ENCODE measurements at regions not wholly inside any gene's neighbourhood (a gene's known extent, or its start where the extent isn't known, plus 50 kb on each side); places are given as distances from the start of the nearest gene placed in this dataset.
"Not testable (repeated sequence)": the region's sequence is repeated elsewhere in the genome, so short reads cannot be mapped to it uniquely, and the experiment has no call there.

DNA sequence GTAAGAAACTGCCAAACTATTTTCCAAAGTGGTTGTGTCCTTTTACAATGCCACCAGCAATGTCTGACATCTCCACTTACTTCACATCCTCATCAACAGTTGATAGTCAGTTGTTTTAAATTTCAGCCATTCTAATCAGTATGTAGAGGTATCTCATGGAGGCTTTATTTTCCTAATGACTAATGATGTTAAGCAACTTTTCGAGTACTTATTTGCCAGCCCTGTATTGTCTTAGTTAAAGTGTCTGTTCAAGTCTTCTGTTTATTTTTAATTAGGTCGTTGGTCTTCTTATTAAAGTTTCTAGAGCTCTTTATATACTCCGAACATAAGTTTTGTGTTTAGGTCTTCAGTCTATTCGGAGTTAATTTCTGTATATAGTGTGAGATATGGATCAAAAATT lies 54.9 kb upstream of the NBPF12 start:
- DNase-seq; in situ Hi-C loops (cut with HindIII; ENCODE audit: low pct_ligation_motif_present, low pct_unique_long_range_greater_than_20kb, low sequenced_read_pairs): not testable (repeated sequence)

DNA sequence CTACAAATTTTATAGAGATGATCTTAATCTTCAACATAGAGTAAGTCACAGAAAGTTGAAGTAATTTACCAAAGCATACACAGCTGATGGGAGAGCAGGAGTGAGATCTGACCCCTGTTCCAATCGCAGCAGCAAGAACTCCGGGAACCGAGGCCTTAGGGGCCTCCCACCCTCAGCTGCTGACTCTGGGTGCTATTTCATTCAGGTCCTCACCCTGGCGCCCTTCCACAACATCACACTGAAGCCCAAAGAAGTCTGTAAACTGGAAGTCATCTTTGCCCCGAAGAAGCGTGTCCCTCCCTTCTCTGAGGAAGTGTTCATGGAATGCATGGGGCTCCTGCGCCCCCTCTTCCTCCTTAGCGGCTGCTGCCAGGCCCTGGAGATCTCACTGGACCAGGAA lies 57.0 kb upstream of the NBPF12 start:
- DNase-seq; in situ Hi-C loops (cut with HindIII; ENCODE audit: low pct_ligation_motif_present, low pct_unique_long_range_greater_than_20kb, low sequenced_read_pairs): not testable (repeated sequence)

DNA sequence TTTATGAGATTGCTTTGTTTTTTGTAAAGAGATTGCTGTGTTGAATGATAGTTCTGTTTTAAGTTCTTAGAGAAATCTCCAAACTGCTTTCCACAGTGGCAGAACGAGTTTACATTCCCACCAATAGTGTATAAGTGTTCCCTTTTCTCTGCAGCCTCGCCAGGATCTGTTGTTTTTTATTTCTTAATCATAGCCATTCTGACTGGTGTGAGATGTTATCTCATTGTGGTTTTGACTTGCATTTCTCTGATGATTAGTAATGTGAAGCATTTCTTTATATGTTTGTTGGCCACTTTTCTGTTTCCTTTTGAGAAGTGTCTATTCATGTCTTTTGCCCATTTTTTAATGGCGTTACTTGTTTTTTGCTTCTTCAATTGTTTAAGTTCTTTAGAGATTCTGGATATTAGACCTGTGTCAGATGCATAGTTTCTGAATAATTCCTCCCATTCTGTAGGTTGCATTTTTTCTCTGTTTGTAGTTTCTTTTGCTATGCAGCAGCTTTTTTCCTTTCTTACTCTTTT lies 74.3 kb upstream of the NBPF12 start:
- in situ Hi-C loops (cut with HindIII; ENCODE audit: low pct_ligation_motif_present, low pct_unique_long_range_greater_than_20kb, low sequenced_read_pairs); DNase-seq: not testable (repeated sequence)

DNA sequence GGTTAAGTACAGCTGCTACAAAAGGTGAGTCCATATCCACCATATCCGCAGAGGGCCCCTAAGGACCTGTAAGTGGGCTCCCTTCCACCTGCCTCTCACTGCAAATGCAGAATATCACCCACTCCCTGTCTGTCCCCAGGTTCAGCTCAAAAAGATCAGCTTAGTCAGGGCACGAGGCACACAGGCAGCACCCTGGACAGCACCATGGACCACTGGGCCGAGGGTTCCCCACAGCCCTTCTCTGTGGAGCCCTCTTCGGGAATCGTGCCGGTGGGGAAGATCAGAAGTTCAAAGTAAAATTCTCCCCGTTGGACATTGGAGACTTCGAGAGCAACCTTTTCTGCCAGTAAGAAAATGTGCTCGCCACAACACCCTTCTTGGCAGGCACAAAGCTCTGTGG lies 85.0 kb upstream of the NBPF12 start:
- in situ Hi-C loops (cut with HindIII; ENCODE audit: low pct_ligation_motif_present, low pct_unique_long_range_greater_than_20kb, low sequenced_read_pairs); DNase-seq: not testable (repeated sequence)

DNA sequence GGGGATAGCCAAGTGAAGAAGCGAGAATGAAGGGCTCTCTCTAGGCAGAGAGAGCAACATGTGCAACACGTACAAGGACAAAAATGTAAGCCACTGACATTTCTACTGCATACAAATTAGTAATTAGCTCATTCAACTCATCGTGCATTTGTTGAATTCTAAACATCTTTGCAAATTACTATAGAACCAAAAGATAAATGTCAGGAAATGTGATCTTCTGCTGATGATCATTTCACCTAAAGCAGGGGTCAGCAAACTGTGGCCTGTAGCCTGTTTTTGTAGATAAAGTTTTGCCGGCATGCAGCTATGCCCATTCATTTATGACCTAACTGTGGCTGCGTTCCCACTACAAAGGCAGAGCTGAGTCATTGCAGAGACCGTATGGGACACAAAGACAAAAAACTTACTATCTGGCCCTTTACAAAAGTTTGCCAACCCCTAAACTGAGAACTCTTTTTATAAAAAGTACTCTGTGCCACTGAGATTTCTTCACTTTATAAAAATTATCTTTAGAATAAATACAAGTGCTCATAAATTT lies 87.7 kb upstream of the NBPF12 start:
- DNase-seq; in situ Hi-C loops (cut with HindIII; ENCODE audit: low pct_ligation_motif_present, low pct_unique_long_range_greater_than_20kb, low sequenced_read_pairs): not testable (repeated sequence)

DNA sequence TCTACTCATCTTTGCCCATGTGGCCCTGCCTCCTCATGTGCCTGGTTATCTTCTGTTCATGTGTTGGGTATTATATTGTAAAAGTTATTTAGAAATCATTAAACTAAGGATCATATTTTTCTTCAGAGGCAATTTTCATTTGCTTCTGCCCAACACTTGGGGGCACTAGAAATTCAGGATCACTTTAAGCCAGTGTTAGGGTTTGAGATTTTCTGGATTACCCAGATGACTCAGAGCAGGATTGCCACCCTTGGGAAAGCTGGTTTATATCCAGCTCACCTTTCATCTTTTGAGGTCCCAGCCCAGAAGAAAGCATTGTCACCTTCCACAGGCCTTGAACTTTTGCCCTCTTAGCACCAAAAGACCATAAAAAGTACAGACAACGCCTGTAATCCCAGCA lies 99.4 kb upstream of the NBPF12 start:
- in situ Hi-C loops (cut with HindIII; ENCODE audit: low pct_ligation_motif_present, low pct_unique_long_range_greater_than_20kb, low sequenced_read_pairs); DNase-seq: not testable (repeated sequence)

DNA sequence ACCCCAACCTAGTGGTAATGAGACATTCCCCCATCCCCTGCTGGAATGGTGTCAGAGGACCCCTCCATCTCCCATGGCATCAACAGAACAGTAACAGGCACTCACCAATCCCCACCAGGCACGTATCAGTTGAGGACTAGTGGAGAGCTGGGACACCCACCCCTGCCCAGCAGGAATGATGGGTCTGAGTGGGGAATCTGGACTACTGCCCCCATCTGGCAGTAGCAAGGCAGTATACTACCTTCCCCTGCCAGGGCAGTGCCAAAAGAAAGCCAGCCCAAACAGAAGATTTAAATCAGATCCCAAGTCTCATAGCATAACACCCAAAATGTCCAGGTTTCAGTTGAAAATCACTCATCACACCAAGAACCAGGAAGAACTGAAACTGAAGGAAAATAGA lies 111.2 kb upstream of the NBPF12 start:
- in situ Hi-C loops (cut with HindIII; ENCODE audit: low pct_ligation_motif_present, low pct_unique_long_range_greater_than_20kb, low sequenced_read_pairs); DNase-seq: not testable (repeated sequence)

DNA sequence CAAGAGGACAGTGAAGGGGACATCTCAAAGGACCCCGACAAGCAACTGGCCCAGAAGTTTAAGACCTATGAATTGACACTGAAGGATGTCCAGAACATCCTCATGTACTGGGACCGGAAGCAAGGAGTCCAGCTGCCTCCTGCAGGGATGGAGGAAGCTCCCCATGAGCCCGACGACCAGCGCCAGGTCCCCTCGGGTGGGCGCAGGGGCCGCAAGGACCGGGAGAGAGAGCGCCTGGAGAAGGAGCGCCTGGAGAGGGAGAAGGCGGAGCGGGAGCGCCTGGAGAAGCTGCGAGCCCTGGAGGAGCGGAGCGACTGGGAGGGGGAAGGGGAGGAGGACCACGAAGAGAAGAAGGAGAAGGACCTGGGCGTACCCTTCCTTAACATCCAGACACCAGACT lies 143.9 kb upstream of the NBPF12 start:
- in situ Hi-C loops (cut with HindIII; ENCODE audit: low pct_ligation_motif_present, low pct_unique_long_range_greater_than_20kb, low sequenced_read_pairs); DNase-seq: not testable (repeated sequence)

DNA sequence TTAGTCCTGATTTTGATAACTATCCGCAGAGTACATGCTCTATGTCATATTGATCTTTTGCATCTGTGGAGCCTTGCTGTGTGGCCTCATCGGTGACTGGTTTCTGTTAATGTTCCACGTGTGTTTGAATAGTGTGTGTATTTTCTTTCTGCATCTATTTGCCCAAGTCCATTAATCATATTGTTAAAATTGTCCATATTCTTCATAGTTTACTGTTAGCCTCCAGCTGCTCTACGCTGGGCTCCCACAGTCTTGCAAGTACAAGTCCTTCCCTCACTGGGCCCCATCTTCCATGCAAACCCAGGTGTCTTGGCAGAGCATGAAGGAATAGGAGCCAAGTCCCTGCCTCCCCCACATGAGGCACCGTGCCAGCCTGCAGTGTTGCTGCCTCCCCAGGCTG lies 145.4 kb upstream of the NBPF12 start:
- in situ Hi-C loops (cut with HindIII; ENCODE audit: low pct_ligation_motif_present, low pct_unique_long_range_greater_than_20kb, low sequenced_read_pairs); DNase-seq: not testable (repeated sequence)

DNA sequence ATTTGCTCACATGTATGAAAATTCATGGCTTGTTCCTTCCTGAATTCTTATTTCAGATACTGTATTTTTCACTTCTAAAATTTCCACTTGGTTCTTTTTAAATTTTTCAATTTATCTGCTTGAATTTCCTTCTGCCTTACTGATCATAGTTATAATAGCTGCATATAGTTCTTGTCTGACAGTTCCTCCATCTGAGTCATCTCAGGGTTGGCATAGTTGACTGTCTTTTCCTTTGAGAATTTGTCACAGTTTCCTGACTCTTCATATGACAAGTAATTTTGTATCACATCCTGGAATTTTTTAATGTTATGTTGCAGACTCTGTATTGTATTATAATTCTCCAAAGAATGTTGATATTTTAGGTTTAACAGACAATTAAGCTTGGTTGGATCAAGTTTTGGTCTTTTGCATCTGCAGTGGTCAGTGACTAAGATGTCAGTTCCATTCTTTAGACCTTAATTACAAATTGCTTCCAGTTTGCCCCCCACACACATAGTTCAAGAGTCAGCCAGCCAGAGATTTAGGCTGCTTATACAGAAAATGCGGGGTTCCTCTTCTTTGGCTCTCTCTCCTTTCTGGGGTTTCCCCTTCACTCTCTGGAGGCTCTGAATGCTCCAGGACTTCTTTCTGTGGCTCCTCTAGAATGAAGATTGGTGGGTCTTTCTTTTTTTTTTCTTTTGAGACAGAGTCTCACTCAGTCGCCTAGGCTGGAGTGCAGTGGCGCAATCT lies 153.7 kb upstream of the NBPF12 start:
- in situ Hi-C loops (cut with HindIII; ENCODE audit: low pct_ligation_motif_present, low pct_unique_long_range_greater_than_20kb, low sequenced_read_pairs), result not testable (repeated sequence)

DNA sequence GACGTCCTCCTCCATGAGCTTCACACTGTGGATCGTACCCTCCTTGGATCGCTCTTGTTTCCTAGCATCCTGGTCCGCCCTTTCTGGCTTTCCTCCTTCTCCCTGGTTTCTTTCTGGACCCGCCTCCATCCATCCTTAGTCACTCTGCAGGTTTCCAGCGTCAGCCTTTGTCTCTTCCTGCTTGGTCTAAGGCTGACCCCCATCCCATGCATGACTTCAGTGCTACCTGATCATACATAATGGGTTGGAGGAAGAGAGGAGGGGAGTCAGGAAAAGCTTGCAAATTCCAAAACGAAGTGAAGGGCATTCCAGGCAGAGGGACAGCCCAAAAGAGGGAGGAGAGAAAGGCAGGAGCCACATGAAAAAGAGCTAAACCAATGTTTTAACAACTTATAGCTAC lies 156.9 kb upstream of the NBPF12 start:
- DNase-seq; in situ Hi-C loops (cut with HindIII; ENCODE audit: low pct_ligation_motif_present, low pct_unique_long_range_greater_than_20kb, low sequenced_read_pairs): not testable (repeated sequence)

More for the DNA sequence above, 153.7 kb upstream of the NBPF12 start:
- not testable (repeated sequence) for DNase-seq

DNA sequence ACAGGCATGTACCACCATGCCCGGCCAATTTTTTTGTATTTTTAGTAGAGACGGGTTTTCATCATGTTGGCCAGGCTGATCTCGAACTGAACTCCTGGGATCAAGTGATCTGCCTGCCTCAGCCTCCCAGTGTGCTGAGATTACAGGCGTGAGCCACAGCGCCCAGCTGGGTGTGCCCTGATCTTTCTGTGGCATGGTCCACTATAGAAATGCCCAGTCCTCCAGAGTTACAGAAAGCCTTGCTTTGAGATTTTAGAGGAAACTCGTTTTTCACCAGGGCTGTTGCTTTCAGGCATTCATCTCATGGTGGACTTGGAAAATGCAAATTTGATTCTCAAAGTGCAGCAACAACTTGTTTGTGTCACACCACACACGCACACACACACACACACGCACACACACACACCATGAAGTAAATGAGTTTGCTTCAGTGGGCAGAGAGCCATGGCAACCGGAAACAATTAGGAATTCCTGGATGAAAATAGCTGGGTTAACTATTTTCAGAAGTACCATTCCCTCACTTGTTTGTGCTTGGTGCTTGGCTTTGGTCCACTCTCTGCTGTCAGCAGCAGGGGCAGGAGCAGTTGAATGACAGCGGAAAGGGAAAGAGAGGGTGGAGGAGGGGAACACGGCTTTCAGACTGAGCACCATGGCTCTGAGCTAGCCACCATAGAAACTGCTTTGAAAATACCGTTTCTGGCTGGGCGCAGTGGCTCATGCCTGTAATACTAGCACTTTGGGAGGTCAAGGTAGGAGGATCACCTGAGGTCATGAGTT lies 160.1 kb upstream of the NBPF12 start:
- DNase-seq; in situ Hi-C loops (cut with HindIII; ENCODE audit: low pct_ligation_motif_present, low pct_unique_long_range_greater_than_20kb, low sequenced_read_pairs): not testable (repeated sequence)

DNA sequence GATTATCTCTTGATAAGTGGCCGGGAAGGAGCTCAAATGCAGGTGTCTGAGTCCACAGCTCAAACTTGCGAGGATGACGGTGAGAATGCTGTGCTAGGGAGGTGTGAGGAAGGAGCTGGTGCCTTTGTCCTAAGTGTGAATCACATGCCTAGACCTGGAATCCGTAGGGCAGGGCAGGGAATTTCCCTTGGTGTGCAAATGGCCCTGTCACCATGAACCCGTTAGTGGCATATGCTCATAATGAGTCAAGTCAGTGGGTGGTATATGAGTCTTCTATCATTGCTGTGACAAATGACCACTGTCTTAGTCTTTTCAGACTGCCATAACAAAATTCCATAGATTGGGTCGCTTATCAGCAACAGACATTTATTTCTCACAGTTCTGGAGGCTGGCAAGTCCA lies 163.1 kb upstream of the NBPF12 start:
- DNase-seq; in situ Hi-C loops (cut with HindIII; ENCODE audit: low pct_ligation_motif_present, low pct_unique_long_range_greater_than_20kb, low sequenced_read_pairs): not testable (repeated sequence)

DNA sequence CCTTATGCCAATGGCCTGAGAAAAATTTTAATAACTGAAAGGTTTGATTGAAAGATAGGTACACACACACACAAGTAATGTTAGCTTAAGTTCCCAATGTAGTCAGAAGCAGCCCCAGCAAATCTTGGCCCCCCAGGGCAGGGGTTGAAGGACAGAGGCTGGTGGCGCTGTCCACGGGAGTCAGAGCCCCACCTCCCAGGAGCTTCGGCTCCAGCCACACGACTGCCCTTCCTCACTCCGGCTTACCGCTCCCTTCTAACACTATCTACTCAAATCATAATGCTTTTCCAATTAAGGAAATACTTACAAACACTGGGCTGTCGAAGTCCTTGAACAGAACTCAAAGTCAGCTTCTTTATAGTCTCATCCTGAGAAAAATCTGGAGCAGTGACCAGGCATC lies 163.9 kb upstream of the NBPF12 start:
- in situ Hi-C loops (cut with HindIII; ENCODE audit: low pct_ligation_motif_present, low pct_unique_long_range_greater_than_20kb, low sequenced_read_pairs), result not testable (repeated sequence)

DNA sequence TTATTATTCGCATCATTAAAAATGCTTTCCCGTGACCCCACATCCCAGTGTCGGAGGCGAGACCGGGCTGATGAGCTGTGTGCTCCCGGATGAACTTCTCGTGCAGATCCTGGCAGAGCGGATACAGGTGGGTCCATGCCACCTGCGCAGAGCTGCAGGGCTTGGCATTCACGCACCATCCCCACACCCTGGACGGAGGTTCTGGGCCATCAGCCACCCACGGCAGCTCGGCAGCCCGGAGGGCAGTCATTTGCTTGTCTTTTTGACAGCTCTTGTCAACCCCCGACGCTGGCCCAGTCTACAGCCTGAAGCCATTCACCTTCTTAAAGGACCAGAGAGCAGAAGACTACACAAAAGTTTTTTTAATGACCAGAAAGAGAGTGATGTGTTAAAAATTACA lies 166.7 kb upstream of the NBPF12 start:
- in situ Hi-C loops (cut with HindIII; ENCODE audit: low pct_ligation_motif_present, low pct_unique_long_range_greater_than_20kb, low sequenced_read_pairs), result not testable (repeated sequence)

More for the DNA sequence above, 163.9 kb upstream of the NBPF12 start:
- DNase-seq, result not testable (repeated sequence)

DNA sequence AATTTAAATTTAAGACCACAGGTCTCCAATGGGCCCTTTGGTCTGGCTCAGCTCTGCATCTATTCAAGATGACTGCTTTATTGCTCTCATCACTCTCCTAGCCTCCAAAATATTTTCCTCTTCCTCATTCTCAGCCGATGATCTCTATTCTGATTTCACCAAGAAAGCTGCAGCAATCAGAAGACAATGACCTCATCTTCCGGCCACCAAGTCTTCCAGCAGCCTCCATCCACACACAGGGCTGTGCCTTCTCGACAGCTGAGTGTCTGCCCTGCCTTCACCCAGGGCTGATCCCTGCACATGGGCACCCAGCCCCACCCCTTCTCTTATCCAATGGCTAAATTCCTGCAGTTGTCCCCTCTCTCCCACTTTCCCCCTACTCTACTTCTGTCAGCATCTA lies 167.1 kb upstream of the NBPF12 start:
- in situ Hi-C loops (cut with HindIII; ENCODE audit: low pct_ligation_motif_present, low pct_unique_long_range_greater_than_20kb, low sequenced_read_pairs); DNase-seq: not testable (repeated sequence)

More for the DNA sequence above, 166.7 kb upstream of the NBPF12 start:
- not testable (repeated sequence) for DNase-seq

DNA sequence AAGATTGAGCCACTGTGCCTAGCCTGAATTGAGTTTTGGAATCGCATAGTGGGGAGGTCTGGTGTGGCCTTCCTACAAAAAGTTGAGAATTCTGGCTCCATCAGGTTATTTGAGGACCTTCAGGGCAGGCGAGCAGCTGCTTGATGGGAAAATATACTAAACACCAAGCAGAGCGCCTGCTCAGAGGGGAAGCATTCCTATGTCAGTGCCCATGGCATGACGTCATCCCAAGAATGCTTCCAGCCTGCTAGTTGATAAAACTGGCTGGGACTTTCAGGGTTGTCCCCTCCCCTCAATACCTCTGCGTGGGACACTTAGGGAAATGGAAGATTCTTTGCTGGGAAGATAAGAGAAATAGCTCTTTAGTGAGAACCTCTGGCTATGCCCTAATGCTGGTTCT lies 174.9 kb upstream of the NBPF12 start:
- in situ Hi-C loops (cut with HindIII; ENCODE audit: low pct_ligation_motif_present, low pct_unique_long_range_greater_than_20kb, low sequenced_read_pairs), result not testable (repeated sequence)

DNA sequence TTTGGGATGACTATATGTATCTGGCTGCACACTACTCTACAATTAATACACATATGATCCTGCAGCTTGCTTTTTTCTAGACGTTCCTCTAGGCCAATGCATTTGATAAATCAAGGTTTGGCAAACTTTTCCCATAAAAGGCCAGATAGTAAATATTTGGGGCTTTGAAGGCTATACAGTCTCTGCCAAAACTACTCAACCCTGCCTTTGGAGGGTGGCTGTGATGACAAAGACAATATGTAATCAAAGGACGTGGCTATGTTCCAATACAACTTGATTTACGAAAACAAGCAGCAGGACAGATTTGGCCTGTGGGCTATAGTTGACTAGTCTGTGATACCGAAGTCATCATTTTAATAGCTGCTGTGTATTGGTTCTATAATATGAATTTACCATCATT lies 181.3 kb upstream of the NBPF12 start:
- DNase-seq; in situ Hi-C loops (cut with HindIII; ENCODE audit: low pct_ligation_motif_present, low pct_unique_long_range_greater_than_20kb, low sequenced_read_pairs): not testable (repeated sequence)

More for the DNA sequence above, 174.9 kb upstream of the NBPF12 start:
- DNase-seq, result not testable (repeated sequence)

DNA sequence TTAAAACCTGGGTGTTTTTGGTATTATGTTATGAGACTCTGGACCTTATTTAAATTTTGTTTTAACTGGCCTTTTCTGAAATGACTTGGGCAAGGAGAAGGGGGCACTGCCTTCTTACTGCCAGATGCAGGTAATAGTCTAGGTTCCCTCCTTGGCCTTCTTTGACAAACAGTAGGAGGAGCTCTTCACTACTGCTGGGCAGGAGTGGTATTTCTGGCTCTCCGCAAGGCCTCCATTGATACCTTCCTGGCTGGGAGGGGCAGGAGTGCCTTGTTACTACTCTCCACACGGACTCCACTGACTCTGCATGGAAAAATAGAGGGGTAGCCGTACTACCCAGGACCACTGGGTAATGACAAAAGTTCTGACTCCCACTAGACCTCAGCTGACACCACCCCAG lies 189.4 kb upstream of the NBPF12 start:
- in situ Hi-C loops (cut with HindIII; ENCODE audit: low pct_ligation_motif_present, low pct_unique_long_range_greater_than_20kb, low sequenced_read_pairs); DNase-seq: not testable (repeated sequence)

All from ACHN (cell line).